ENCODE measurements at regions not wholly inside any gene's neighbourhood (a gene's known extent, or its start where the extent isn't known, plus 50 kb on each side); places are given as distances from the start of the nearest gene placed in this dataset.

DNA sequence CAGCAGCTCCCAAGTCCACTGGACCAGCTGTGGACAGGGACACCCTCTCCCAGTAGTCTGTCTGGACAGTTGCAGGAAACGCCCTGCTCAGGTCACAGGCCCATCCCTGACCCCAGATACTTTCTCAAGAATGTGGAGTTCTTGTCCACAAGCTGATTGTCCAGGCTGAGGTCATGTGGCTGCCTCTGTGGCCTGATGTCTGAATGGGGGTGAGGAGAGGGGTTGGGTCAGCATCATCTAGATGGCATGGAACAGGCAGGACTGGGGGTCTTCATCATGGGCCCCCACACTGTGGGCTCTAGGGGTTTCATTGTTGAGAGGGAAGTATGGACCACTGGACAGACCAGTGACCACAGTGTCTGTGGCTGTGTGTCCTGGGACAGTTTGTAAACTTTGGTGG lies 1015.0 kb downstream of the TBC1D22A start:
- no peaks in the 10 kb centered on the region for H3K36me3 ChIP-seq (ENCODE audit: insufficient read depth, low read depth, low read length)
- H3K27ac ChIP-seq (ENCODE audit: low read length), result no peak overlapping the region
- no peaks in the 10 kb centered on the region for H3K9me3 ChIP-seq (ENCODE audit: insufficient read depth, low read depth, low read length)
- no peaks in the 10 kb centered on the region for H3K27me3 ChIP-seq (ENCODE audit: insufficient read depth, low read length)
- H3K9ac ChIP-seq (ENCODE audit: low read depth, low read length), result no peak overlapping the region
- peaks cover 8% of the 10 kb centered on the region; the same call in 1 of the 2 replicates for H3K4me1 ChIP-seq (ENCODE audit: insufficient read depth, low read length)
- no peak overlapping the region for H3K4me3 ChIP-seq (ENCODE audit: low read length)

DNA sequence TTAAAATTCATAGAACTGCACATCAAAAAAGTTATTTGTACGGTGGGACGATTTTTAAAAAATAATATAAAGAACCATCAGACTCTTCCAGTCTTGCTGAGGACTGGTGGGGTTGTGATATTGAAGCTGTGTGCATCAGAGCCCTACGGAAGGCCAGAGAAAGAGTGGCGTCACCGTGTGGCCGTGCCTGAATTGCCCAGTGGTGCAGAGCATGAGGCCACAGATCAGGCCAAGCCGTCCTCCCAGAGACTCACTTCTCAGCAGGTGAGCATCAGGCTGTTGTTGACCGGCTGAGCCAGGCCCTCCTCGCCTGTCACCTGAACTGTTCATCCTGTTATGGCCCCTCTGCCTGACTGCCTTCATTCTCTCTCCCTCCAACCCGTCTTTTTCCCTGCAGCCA lies 1013.9 kb downstream of the TBC1D22A start:
- no peak overlapping the region for H3K4me3 ChIP-seq (ENCODE audit: low read length)
- no peaks in the 10 kb centered on the region for H3K27me3 ChIP-seq (ENCODE audit: insufficient read depth, low read length)
- no peaks in the 10 kb centered on the region for H3K9me3 ChIP-seq (ENCODE audit: insufficient read depth, low read depth, low read length)
- H3K36me3 ChIP-seq (ENCODE audit: insufficient read depth, low read depth, low read length), result no peaks in the 10 kb centered on the region
- peaks cover 8% of the 10 kb centered on the region; the same call in 1 of the 2 replicates for H3K4me1 ChIP-seq (ENCODE audit: insufficient read depth, low read length)
- H3K9ac ChIP-seq (ENCODE audit: low read depth, low read length), result no peak overlapping the region
- H3K27ac ChIP-seq (ENCODE audit: low read length), result no peak overlapping the region

DNA sequence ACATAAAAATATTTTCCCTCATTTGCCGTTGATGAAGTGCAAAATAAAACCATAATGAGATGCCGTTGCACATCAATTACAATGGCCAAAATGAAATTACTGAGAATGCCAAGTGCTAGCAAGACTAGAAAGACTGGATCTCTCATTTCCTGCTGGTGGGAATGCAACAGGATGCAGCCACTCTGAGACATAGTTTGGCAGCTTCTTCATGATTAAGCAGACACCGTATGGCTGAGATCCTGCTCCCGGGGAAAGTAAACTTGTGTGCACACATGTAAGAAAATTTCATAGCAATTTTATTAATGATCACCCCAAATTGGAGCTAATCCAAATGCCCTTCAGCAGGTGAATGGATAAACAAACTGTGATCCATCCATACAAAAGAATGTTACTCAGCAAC lies 1013.2 kb downstream of the TBC1D22A start:
- H3K27me3 ChIP-seq (ENCODE audit: insufficient read depth, low read length), result no peaks in the 10 kb centered on the region
- H3K36me3 ChIP-seq (ENCODE audit: insufficient read depth, low read depth, low read length), result no peaks in the 10 kb centered on the region
- H3K4me1 ChIP-seq (ENCODE audit: insufficient read depth, low read length), result peaks cover 8% of the 10 kb centered on the region; the same call in 1 of the 2 replicates
- H3K27ac ChIP-seq (ENCODE audit: low read length), result no peak overlapping the region
- H3K9me3 ChIP-seq (ENCODE audit: insufficient read depth, low read depth, low read length), result no peaks in the 10 kb centered on the region
- H3K9ac ChIP-seq (ENCODE audit: low read depth, low read length), result no peak overlapping the region
- H3K4me3 ChIP-seq (ENCODE audit: low read length), result no peak overlapping the region

DNA sequence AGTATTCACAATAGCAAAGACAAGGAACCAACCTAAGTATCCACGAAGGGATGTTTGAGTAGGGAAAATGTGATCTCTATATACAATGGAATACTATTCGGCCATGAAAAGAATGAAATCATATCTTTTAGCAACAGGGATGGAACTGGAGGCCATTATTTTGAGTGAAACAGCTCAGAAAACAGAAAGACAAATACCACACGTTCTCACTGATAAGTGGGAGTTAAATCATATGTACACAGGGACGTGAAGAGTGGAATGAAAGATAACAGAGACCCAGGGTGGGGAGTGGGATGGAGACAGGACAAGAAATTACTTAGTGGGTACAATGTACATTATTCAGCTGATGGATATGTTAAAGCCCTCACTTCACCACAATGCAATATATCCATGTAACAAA lies 1012.7 kb downstream of the TBC1D22A start:
- Histone ChIP-seq H3K4me1 (ENCODE audit: insufficient read depth, low read length) (peaks cover 8% of the 10 kb centered on the region; the same call in 1 of the 2 replicates), H3K27ac (ENCODE audit: low read length) (no peak overlapping the region)

DNA sequence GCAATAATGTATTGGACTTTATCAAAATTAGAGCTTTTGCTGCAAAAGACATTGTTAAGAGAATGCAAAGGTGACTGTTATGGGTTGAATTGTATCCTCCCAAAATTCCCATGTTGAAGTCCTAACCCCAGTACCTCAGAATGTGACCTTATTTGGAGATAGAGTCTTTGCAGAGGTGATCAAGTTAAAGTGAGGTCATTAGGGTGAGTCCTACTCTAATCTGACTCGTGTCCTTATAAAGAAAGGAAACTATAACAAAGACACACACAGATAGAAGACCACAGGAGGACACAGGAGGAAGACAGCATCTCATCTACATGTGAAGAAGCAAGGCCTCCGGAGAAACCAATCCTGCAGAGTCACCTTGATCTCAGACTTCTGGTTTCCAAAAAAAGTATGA lies 1011.2 kb downstream of the TBC1D22A start:
- peaks cover 8% of the 10 kb centered on the region; the same call in 1 of the 2 replicates for H3K4me1 ChIP-seq (ENCODE audit: insufficient read depth, low read length)
- no peaks in the 10 kb centered on the region for H3K27me3 ChIP-seq (ENCODE audit: insufficient read depth, low read length)
- H3K9me3 ChIP-seq (ENCODE audit: insufficient read depth, low read depth, low read length), result no peaks in the 10 kb centered on the region
- H3K27ac ChIP-seq (ENCODE audit: low read length), result no peak overlapping the region
- H3K4me3 ChIP-seq (ENCODE audit: low read length), result no peak overlapping the region
- no peaks in the 10 kb centered on the region for H3K36me3 ChIP-seq (ENCODE audit: insufficient read depth, low read depth, low read length)
- no peak overlapping the region; the same call in 1 of the 2 replicates for H3K9ac ChIP-seq (ENCODE audit: low read depth, low read length)

More for the DNA sequence above, 1012.7 kb downstream of the TBC1D22A start:
- no peak overlapping the region for H3K4me3 ChIP-seq (ENCODE audit: low read length)
- H3K27me3 ChIP-seq (ENCODE audit: insufficient read depth, low read length), result no peaks in the 10 kb centered on the region
- no peaks in the 10 kb centered on the region for H3K36me3 ChIP-seq (ENCODE audit: insufficient read depth, low read depth, low read length)
- no peaks in the 10 kb centered on the region for H3K9me3 ChIP-seq (ENCODE audit: insufficient read depth, low read depth, low read length)
- H3K9ac ChIP-seq (ENCODE audit: low read depth, low read length), result no peak overlapping the region

DNA sequence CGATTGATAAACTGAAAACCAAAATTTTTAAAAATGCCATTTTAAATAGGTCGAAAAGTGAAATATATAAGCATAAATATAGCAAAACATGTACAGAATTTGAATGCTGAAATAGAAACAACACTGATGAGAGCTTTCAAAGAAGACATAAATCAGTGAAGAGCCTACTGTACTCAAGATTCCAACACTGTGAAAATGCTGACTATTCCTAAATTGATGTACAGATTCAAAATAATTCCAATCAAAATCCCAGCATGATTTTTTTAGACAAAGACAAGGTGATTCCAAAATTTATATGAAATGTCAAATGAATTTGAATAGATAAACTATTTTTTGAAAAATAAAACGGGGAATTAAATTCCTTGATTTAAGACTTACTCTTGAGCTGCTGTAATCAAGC lies 1010.4 kb downstream of the TBC1D22A start:
- Histone ChIP-seq H3K9me3 (ENCODE audit: insufficient read depth, low read depth, low read length) (no peaks in the 10 kb centered on the region), H3K36me3 (ENCODE audit: insufficient read depth, low read depth, low read length) (no peaks in the 10 kb centered on the region), H3K27me3 (ENCODE audit: insufficient read depth, low read length) (no peaks in the 10 kb centered on the region), H3K4me1 (ENCODE audit: insufficient read depth, low read length) (peaks cover 8% of the 10 kb centered on the region; the same call in 1 of the 2 replicates), H3K27ac (ENCODE audit: low read length) (no peak overlapping the region), H3K4me3 (ENCODE audit: low read length) (no peak overlapping the region), H3K9ac (ENCODE audit: low read depth, low read length) (no peak overlapping the region; the same call in 1 of the 2 replicates)

DNA sequence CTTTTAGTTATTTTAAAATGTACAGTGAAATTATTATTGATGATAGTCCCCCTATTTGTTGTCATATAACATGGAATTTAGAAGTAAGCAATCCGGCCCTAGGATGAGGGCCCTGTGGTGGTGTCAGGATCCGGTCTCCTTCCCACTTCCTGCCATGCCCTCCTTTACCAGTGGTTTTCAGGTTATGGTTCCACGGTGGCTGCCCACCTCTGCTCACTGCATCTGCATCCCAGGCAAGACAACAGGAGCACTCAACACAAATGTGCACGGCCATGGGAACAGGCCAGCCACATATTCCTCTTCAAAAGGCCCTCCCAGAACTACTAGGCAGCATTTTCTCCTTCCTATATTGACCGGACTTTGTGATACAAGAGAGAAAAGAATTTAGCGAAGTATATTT lies 1007.2 kb downstream of the TBC1D22A start:
- Histone ChIP-seq H3K27ac (ENCODE audit: low read length) (no peak overlapping the region), H3K9ac (ENCODE audit: low read depth, low read length) (no peak overlapping the region), H3K4me3 (ENCODE audit: low read length) (no peak overlapping the region), H3K27me3 (ENCODE audit: insufficient read depth, low read length) (no peaks in the 10 kb centered on the region), H3K36me3 (ENCODE audit: insufficient read depth, low read depth, low read length) (no peaks in the 10 kb centered on the region), H3K4me1 (ENCODE audit: insufficient read depth, low read length) (peaks cover 5% of the 10 kb centered on the region; the same call in 1 of the 2 replicates), H3K9me3 (ENCODE audit: insufficient read depth, low read depth, low read length) (no peaks in the 10 kb centered on the region)

DNA sequence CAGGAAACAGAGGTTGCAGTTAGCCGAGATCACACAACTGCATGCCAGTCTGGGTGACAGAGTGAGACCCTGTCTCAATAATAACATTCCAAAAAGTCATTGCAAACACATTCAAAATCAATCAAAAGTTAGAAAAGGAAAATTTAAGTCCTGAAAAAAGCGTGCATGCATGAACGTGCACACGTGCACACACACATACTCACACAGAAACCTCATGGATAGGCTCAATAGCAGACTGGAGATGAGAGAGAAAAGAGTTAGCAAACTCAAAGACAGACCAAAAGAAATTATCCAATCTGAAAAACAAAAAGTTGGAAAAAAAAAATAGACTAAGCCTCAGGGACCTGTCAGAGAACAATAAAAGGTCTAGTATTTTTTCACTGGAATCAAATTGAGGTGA lies 1005.6 kb downstream of the TBC1D22A start:
- Histone ChIP-seq H3K4me1 (ENCODE audit: insufficient read depth, low read length) (no peaks in the 10 kb centered on the region), H3K4me3 (ENCODE audit: low read length) (no peak overlapping the region), H3K36me3 (ENCODE audit: insufficient read depth, low read depth, low read length) (no peaks in the 10 kb centered on the region), H3K9ac (ENCODE audit: low read depth, low read length) (no peak overlapping the region), H3K27ac (ENCODE audit: low read length) (no peak overlapping the region), H3K27me3 (ENCODE audit: insufficient read depth, low read length) (no peaks in the 10 kb centered on the region), H3K9me3 (ENCODE audit: insufficient read depth, low read depth, low read length) (no peaks in the 10 kb centered on the region)

DNA sequence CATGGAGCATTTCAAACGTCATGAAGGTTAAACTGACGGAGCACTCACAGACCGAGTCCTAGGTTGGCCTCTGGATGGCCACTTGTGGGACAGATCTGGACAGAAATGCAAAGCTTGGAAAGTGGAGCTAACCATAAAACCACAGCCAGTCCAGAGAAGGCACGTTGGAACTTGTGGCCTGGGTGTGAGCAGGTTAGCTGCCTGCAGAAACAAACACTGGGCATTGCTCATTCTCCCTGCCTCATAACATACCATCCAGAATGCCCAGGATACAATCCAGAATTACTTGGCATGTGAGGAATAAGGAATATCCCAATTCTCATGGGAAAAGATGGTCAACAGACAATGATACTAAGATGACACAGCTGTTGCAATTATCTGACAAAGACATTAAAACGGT lies 1005.0 kb downstream of the TBC1D22A start:
- Histone ChIP-seq H3K27ac (ENCODE audit: low read length) (no peak overlapping the region), H3K4me3 (ENCODE audit: low read length) (no peak overlapping the region), H3K36me3 (ENCODE audit: insufficient read depth, low read depth, low read length) (no peaks in the 10 kb centered on the region), H3K9ac (ENCODE audit: low read depth, low read length) (no peak overlapping the region), H3K27me3 (ENCODE audit: insufficient read depth, low read length) (no peaks in the 10 kb centered on the region), H3K9me3 (ENCODE audit: insufficient read depth, low read depth, low read length) (no peaks in the 10 kb centered on the region), H3K4me1 (ENCODE audit: insufficient read depth, low read length) (no peaks in the 10 kb centered on the region)

DNA sequence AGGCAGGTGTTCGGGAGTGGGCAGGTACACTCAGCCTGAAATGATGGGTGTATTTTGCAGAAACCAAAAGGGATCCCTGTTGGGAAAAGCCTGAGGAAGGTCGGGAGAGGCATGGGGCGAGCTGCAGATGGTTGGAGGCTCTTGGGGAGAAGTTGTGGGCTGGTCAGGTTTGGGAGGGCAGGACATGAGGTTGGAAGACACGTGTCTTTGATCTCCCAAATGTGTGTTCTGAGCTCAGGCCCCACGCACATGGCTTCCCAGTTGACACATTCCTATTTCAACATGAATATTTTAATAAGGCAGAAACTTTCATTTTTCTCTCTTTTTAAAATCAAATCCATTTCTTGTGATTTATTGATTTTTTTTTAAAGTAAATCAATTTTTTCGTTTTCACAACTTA lies 1003.3 kb downstream of the TBC1D22A start:
- Histone ChIP-seq H3K27me3 (ENCODE audit: insufficient read depth, low read length) (no peaks in the 10 kb centered on the region), H3K9ac (ENCODE audit: low read depth, low read length) (no peak overlapping the region), H3K36me3 (ENCODE audit: insufficient read depth, low read depth, low read length) (no peaks in the 10 kb centered on the region), H3K27ac (ENCODE audit: low read length) (no peak overlapping the region), H3K4me3 (ENCODE audit: low read length) (no peak overlapping the region), H3K4me1 (ENCODE audit: insufficient read depth, low read length) (no peaks in the 10 kb centered on the region), H3K9me3 (ENCODE audit: insufficient read depth, low read depth, low read length) (no peaks in the 10 kb centered on the region)

DNA sequence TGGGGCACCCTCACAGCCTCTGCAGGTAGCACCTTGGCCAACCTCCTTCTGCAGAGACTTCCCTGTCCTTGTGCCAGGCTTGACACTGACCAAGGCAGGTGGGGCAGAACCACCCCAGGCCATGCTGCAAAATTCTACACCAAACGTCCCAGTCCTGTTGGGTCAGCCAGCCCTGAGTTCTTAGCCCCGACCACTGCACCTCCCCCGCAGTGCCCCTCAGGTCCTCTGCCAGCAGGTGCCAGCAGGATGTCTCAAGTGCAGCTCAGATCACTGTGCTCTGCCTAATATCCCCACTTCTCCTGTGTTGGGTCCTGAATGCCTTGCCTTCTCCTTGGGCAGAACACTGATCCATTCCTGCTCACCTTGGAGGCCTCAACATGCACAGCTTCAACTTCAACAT lies 999.7 kb downstream of the TBC1D22A start:
- Histone ChIP-seq H3K9me3 (ENCODE audit: insufficient read depth, low read depth, low read length) (no peaks in the 10 kb centered on the region), H3K4me1 (ENCODE audit: insufficient read depth, low read length) (no peaks in the 10 kb centered on the region), H3K27me3 (ENCODE audit: insufficient read depth, low read length) (no peaks in the 10 kb centered on the region), H3K27ac (ENCODE audit: low read length) (no peak overlapping the region), H3K4me3 (ENCODE audit: low read length) (no peak overlapping the region), H3K36me3 (ENCODE audit: insufficient read depth, low read depth, low read length) (no peaks in the 10 kb centered on the region), H3K9ac (ENCODE audit: low read depth, low read length) (no peak overlapping the region)

DNA sequence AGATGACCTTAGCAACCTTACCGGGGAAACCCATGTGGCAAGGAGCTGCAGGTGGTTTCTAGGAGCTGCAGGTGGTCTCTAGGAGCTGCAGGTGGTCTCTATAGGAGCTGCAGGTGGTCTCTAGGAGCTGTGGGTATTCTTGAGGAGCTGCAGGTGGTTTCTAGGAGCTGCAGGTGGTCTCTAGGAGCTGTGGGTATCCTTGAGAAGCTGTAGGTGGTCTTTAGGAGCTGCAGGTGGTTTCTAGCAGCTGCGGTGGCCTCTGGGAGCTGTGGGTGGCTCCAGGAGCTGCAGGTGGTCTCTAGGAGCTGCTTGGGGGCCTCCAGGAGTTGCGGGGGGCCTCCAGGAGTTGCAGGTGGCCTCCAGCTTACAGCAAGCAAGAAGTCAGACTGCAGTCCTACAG lies 997.5 kb downstream of the TBC1D22A start:
- H3K9ac ChIP-seq (ENCODE audit: low read depth, low read length), result no peak overlapping the region
- no peaks in the 10 kb centered on the region for H3K9me3 ChIP-seq (ENCODE audit: insufficient read depth, low read depth, low read length)
- H3K36me3 ChIP-seq (ENCODE audit: insufficient read depth, low read depth, low read length), result no peaks in the 10 kb centered on the region
- H3K27me3 ChIP-seq (ENCODE audit: insufficient read depth, low read length), result no peaks in the 10 kb centered on the region
- no peaks in the 10 kb centered on the region for H3K4me1 ChIP-seq (ENCODE audit: insufficient read depth, low read length)
- H3K27ac ChIP-seq (ENCODE audit: low read length), result no peak overlapping the region
- H3K4me3 ChIP-seq (ENCODE audit: low read length), result no peak overlapping the region

DNA sequence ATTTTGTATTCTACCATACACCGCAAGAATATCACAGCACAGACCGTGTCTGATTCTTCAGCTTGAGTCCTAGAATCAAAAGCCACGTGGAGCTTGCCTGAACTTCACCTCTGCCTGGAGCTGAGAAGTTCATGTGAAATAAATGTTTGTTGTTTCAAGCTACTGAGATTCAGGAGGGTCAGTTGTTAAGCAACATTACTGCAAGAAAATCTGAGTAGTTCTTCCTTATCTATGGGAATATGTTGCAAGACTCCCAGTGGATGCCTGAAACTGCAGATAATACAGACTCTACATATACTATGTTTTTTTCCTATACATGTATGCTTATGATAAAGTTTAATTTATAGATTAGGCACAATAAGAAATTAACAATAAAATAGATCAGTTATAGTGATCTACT lies 995.3 kb downstream of the TBC1D22A start:
- Histone ChIP-seq H3K9ac (ENCODE audit: low read depth, low read length) (no peak overlapping the region), H3K36me3 (ENCODE audit: insufficient read depth, low read depth, low read length) (no peaks in the 10 kb centered on the region), H3K27ac (ENCODE audit: low read length) (no peak overlapping the region), H3K9me3 (ENCODE audit: insufficient read depth, low read depth, low read length) (no peaks in the 10 kb centered on the region), H3K27me3 (ENCODE audit: insufficient read depth, low read length) (no peaks in the 10 kb centered on the region), H3K4me3 (ENCODE audit: low read length) (no peak overlapping the region), H3K4me1 (ENCODE audit: insufficient read depth, low read length) (no peaks in the 10 kb centered on the region)

Measured in iPS-20b (cell line).